HG02884 (cell line): ENCODE measurements at regions not wholly inside any gene's neighbourhood (a gene's known extent, or its start where the extent isn't known, plus 50 kb on each side); places are given as distances from the start of the nearest gene placed in this dataset.

Experiments
- ATAC-seq: cut with Tn5 transposase; IDR thresholded peaks from one replicate; pipeline ENCODE4 v1.9.1; 2021; ENCODE audit warnings: mild to moderate bottlenecking, moderate library complexity; ENCODE audit not compliant: unreplicated experiment

DNA sequence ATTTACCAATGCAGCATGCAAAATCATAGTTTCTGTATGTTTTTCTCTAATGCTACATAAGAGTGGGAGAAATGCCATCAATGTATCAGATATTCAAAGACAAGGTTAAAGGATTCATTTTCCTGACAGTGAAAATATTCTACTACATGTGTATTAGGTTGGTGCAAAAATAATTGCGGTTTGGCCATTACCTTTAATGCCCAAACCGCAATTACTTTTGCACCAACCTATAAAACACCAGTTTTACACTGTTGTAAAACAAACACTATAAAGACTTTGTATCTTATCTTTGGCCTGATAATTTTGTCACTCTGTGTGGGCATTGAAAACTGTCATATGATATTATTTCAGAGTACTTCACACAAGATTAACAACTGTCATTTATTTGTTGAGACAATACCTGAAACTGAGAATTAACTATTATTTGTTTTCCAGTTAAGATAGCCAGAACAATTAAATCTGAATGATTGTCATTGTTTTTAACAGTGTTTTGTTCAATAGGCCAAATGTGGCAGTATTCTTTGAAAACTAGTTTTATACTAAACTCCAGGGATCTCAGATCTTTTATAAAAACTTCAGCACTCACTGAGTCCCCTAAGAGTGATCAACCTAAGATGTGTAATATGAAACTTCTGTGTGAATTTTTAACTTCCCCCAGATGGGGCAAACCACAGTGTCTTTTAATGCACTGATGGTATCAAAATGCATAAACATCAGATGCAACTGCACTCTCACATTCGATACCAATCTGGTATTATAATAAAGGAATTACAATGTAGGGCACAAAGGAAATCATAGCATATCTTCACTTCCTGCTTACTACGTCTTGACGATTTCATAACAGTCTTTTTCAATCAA lies 53.8 kb upstream of the FBN2 start:
- ATAC-seq, result no peak

DNA sequence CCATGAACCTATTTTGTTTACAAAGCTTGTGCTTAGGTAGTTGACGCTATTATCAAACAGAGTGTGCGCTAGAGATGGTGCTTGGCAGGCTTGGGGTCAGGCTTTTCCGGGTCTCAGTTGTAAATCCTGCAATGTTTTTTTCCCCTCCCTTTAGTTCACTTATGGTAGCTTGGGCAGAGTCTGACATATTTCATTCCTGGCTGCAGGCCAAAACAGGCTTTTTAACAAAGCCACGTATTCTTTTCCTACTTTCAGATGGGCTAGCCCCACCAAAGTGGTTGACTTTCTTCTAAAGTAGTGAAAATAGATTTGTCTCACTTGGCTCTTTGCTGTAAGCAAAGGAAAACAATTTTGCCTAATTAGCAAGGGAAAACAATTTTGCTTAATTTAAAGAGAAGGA lies 58.0 kb upstream of the FBN2 start:
- ATAC-seq, result no peak

DNA sequence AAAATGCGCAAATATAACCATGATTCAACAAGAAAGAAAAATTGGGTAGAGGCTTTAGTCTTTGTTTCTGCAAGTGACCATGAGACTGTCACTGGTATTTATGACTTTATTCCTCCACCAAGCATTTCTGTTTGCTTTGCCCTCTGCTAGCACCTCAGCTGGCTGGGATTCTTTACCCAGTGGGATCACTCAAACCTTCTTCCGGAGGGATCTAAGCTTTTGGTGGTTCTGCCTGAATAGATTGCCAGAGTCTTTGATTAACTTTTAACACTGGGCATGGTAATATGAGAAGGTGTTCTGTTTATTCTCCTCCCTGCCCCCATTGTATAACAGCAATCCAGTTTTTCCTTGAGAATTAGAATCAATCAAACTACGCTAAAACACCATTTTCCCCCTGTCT lies 59.1 kb upstream of the FBN2 start:
- no peak for ATAC-seq

DNA sequence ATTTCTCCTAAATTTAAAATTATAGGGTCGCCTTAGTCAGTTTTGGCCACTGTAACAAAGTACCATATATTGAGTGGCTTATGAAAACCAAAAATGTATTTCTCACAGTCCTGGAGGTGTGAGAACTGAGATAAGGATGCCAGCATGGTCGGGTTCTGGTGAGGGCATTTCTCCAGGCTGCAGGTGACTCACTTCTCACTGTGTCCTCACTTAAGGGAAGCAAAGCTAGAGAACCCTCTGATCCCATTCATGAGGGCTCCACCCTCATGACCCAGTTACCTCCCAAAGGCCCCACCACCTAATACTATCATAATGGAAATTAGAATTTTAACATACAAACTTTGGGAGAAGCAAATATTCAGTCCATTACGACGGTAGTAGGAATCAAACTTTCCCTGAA lies 75.1 kb upstream of the FBN2 start:
- no peak for ATAC-seq

DNA sequence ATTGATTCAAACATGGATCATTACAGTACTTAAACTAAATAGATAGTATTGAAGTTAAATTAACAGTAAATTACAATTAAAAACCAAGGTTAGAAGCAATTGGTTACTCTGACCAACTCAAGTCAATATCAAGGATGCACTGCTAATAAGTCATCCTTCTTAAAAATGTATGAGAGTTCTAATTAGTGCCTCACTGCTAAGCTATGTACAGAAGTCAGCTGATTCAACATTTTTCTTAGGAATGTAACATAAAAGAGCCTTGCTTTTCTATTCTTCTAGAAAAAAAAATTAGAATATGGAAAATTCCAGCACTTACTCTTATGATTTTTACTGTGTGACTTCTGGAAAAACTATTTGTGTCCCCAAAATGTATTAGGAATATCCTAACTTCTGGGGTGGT lies 75.7 kb upstream of the FBN2 start:
- no peak for ATAC-seq

DNA sequence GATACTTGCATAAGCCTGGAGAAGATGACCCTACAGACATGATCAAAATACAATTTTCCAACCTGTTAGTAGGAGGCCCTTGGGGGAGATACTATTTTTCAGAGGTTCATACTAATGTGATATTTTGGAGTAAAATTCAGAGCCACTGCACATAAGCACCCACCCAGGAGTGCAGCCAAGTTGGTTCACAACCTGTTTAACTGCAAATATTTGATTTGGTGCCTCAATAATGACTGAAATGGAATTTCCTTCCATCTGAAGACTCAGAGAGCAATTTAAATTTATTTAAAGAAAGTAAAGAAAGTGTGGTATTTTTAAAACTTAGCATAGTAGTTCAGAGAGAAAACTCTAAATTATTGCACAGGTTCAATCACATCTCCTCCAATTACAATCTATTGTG lies 77.5 kb upstream of the FBN2 start:
- no peak for ATAC-seq

DNA sequence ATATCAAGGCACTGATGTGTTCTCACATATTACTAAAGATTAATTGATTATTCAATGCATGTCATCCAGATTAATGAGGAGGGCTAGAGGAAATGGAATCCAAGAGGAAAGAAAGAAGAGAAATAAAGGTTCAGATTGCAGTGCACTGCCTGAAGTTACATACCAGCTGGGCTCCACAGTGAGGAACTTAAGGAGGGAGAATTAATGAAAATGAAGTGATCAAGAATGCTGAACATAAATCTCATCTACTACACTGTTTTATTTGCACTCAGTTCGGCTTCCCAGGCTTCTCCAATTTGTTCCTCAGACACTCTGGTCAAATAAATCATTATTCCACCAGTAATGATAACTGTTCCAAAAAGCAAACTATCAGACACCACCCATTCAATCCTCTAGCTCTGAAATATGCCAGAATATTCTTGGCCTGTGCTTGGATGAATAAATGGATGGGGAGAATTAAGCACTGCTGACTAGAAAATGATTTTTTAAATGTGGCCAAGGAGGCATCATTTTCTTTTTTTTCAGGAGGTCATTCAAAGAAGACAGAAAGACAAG lies 88.6 kb upstream of the FBN2 start:
- ATAC-seq, result no peak

DNA sequence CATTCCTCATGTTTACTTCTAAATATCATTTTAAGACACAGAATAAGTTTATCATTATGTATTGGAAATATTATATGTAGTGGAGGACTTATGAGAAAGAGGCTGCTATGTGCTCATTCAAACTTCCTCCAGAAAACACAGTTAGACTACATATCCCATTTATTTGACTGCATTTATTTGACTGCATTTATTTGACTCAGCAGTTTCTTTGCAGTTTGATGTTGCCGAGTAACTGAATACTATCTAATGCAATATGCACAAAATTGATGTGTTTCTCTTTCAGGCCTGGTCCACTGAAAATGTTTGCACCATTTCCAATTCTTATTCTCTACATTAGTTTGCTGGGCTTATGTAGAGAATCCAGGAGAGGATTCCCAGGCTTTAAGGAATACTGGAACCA lies 89.9 kb upstream of the FBN2 start:
- no peak for ATAC-seq

DNA sequence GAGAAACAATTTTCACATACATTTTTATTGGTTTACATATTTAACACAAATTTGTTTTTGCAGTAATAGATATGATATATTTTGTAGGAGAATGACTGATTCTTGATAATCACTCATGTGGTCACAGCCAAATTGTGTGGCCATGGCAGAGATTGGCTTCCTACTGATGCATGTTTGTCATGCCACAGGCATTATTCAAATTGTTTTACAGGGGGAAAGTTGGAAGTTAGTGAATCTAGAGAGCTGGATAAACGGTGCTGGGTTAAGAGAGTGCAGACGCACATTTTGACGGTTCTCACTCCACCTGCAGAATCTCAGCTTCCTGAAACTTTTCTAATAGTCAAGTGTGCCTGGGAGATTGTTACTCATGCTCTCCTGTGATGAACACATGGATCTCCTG lies 91.1 kb upstream of the FBN2 start:
- ATAC-seq, result no peak

DNA sequence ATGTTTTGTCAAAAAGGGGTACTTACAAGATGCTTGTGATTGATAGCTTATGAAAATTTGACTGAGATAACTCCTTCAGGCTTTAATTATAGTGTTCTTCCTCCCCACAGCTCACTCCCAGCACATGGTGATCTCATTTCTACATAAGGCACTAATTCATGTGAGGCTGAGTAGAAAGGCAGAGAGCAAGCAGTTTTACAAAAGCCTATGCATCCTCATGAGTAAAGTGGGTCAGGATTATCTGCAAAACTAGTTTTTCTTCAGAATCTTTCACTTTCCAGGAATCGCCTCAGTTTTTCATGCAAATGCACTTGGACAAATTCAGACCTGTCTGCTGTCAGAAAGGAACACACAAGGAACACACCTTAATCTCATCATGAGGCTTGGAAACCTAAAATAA lies 92.1 kb upstream of the FBN2 start:
- no peak for ATAC-seq

DNA sequence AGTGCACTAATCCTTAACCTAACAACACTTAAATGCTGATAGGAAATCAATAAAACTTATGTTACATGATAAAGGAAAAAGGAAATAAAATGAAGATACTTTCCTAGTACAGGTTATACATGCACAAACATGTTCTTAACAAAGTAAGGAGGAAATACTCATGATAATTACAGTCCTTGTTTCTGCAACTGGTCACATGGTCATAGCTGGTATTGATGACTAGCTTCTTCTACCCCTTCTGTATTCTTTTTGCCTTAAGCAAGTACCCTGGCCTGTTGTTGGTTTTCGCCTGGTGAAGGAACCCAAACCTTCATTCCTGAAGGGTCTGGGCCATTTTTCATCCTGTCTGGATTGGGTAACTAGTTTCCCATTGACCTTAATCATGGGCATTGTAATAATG lies 93.7 kb upstream of the FBN2 start:
- no peak for ATAC-seq

DNA sequence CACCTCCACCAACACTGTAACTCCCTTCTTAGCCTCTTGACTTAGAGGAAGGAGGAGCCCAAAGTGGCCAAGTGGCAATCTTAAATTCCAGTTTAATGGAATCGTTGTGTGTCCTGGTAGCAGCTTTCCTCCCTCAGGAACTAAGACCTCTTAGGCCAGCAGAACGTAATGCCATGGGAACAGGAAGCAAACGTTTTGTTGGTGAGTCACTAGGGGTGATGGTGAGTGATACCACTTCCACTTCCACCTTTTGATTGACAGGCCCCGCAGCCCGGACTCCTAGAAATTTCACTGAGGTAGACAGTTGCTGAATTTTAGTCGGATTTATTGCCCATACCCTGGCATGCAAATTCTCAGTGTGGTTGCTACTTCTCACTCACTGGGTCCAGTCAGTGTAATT lies 94.2 kb upstream of the FBN2 start:
- ATAC-seq, result no peak

DNA sequence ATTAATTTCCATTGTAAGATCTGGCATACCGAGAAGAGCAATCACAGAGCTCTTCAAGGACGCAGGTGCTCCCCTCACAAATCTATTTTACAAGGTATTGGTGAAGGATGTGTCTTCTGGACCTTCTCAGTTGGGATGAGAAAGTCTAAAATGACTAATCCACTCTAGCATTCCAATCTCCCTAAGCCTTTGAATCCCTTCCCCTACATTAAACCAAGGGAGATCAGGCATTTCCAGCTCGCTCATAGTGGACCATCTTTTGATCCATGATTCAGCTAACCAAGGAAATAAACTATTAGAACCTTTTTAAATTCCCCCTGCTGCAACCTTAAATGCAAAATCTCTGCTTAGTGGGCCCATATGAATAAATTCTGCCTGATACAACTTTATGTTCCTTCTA lies 95.9 kb upstream of the FBN2 start:
- no peak for ATAC-seq

DNA sequence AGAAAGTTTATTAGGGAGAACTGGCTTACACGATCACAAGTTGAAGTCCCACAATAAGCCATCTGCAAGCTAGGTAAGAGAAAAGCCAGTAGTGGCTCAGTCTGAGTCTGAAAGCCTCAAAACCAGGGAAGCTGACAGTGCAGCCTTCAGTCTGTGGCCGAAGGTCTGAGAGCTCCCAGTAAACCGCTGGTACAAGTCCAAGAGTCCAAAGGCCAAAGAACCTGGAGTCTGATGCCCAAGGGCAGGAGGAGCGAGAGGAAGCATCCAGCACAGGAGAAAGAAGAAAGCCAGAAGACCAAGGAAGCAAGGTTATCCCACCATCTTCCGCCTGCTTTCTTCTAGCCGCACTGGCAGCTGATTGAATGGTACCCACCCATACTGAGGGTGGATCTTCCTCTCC lies 97.3 kb upstream of the FBN2 start:
- no peak for ATAC-seq

DNA sequence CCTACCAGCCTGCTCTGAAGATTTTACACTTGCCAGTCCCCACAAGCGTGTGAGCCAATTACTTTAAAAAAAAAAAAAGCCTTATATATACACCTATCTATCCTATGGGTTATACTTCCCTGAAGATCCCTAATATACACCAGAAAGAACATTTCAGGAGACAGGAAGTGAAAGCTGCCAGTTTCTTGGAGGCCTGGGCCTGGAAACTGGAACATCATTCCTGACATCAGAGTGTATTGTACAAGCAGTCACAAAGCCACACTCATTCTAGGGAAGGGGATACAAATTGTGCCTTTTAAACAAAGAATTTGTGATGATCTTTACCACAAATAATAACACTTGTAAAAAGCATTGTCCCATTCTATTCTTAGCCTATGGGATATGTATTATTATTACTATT lies 98.3 kb upstream of the FBN2 start:
- ATAC-seq, result no peak

DNA sequence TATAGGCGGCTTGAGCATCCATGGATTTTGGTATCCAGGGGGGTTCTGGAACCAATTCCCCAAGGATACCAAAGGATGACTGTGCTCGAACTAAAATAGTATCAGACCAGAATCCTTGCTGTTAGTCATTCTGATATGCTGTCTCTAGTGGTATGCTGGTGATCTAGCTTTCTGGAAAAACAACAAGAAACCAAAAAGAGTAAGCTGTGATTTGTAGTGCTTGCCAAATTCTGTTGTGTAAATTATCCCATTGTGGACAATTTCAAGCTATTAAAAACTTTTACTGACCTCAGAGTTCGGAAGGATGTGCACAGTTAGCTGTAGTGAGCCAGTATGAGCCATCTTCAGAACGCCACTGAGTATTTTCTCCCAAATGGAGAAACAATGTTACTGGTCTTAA lies 99.0 kb upstream of the FBN2 start:
- ATAC-seq, result no peak

DNA sequence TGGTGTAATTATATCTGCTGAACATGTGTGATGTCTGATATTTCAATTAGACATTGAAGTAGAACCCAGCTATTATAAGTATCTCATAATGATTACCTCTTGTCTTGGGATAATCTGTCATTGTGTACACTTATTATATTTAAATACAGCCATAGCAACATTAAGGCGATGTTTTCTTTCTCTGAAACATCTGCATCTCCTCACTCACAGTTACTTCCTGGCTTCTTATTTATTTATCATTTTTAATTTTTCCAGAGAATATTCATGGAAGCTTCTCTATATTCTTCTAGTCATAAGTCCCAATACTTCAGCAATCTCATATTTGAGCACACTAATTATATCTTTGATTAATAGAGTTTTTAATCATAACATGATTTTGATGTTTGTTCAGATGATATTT lies 103.8 kb upstream of the FBN2 start:
- no peak for ATAC-seq

DNA sequence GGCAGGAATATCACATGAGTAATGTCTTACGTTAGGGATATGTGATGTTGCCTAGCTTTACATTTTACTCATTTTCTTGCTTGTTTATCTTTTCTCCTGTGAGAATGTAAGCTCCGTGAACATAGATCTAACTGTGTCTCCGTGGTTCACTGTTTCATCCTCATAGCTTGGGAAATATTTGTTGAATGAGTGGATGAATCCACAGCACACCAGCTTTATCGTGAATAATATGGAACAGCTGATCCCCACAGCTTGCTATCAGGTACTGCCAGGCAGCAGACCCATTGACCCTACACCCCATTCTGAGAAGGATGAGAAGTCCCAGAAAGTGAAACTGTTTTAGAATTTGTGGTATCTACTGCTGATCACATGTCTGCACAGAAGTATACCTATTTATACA lies 106.8 kb upstream of the FBN2 start:
- no peak for ATAC-seq

DNA sequence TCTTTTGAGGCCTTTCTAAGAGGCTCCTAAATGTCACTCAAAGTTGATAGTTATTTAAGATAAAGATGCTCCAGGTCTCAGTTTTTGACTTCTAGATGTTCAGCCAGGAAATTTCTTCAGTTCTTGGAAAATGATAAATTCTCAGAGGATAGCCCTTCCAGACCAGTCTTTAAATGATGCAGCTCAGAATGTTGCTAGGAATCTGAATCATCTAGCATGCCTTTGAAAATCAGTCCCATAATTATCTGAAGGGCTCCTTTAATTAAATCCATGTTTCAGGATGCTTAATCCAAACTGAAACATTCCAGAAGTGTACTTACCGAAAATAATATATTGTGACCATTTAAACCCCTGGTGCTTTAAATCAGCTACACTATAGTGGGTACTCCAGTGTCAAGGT lies 107.5 kb upstream of the FBN2 start:
- no peak for ATAC-seq

DNA sequence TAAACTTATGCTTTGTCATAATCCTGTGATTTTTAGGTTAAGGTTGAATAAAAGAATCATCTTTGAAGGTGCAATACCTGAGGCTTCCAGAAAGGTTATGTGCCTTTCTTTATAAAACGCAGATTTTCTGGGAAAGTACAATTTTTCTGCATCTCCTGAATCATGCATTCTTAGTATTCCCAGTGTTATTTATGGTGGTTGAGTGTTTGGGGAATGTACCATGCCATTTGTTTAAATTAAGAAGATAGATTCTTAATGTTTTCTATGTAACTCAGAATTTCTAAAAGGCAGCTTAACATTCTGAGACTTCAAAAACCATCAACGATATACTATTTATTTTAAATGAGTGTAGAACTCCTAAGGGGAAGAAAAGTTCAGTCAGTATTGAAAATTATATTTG lies 108.1 kb upstream of the FBN2 start:
- ATAC-seq, result no peak

DNA sequence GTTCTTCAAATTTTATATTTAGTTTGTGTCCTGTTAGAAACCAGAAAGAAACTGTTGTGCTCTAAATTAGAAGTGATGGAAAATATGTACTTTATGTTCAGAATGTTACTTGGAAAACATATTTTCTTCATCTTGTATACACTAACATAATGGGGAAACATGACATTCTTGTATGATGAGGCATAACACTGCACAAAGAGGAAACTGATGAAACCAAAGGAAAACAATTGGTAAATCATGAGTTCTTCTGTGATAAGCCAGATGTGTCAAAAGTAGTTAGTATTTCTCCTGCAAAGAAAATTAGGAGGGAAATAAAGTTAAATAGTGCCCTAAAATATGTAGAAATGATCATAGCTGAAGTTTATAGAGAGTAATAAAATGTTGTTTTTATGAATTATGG lies 111.1 kb upstream of the FBN2 start:
- no peak for ATAC-seq

DNA sequence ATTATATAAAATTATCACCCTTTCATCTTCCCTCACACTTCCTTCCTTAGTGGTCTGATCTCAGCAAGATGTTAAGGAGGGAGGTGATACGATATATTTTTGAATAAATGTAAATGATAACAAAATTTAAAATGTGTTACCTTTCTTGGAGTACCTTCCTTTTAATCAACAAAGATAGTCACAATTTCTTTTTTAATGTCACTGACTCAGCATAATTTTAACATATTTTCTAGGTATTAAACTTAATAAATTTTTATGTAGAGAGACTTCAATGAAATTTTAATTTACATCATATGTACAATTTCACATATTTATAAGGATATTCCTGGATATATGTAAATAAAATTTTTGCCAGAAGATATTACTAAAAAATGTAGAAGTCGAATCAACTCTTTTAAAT lies 125.0 kb upstream of the FBN2 start:
- no peak for ATAC-seq

DNA sequence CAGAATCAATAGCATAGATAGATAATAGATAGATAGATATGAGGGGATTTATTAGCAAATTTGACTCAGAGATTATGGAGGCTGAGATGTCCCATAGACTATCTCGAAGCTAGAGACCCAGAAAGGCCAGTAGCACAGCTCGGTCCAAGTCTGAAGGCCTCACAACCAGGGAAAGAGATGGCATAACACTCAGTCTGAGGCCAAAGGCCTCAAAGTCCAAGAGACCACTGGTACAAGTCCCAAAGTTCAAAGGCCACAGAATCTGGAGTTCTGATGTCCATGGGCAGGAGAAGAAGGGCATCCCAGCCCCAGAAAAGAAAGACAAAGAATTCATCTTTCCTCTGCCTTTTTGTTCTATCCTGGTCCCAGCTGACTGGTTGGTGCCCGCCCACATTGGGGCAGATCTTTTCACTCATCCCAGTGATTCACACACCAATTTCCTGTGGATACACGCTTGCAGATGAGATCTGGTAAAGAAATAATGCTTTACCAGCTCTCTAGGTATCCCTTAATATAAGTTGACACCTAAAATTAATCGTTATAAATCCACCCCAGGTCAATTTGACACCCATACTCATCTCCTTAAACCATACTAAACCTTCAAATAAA lies 127.8 kb upstream of the FBN2 start:
- ATAC-seq, result no peak
